ENCODE measurements at regions not wholly inside any gene's neighbourhood (a gene's known extent, or its start where the extent isn't known, plus 50 kb on each side); places are given as distances from the start of the nearest gene placed in this dataset.
"Not testable (repeated sequence)": the region's sequence is repeated elsewhere in the genome, so short reads cannot be mapped to it uniquely, and the experiment has no call there.

GRCh38 chr3:18194431-18194830 lies 230.7 kb downstream of the SATB1 start:
- Histone ChIP-seq H3K9me3 (peaks cover 11% of the 10 kb centered on the region), H3K27me3 (no peaks in the 10 kb centered on the region), H3K4me1 (no peaks in the 10 kb centered on the region), H3K36me3 (no peaks in the 10 kb centered on the region), H3K4me3 (no peak overlapping the region), H3K27ac (no peak overlapping the region)
- DNase-seq (ENCODE audit: low spot score in 2 of 2), result no peak
- 72% methylated on average over 4 of the region's 4 CpGs for WGBS
- no peak for TF ChIP-seq POLR2A (IDR thresholded peaks at IDR 0.05)
- no peak for TF ChIP-seq CTCF (IDR thresholded peaks at IDR 0.05)
- no peak for TF ChIP-seq POLR2AphosphoS5 (IDR thresholded peaks at IDR 0.05)
- TF ChIP-seq EP300 (IDR thresholded peaks at IDR 0.05), result no peak

GRCh38 chr3:18190646-18191045 lies 234.5 kb downstream of the SATB1 start:
- DNase-seq (ENCODE audit: low spot score in 2 of 2), result no peak
- Histone ChIP-seq H3K4me1 (no peaks in the 10 kb centered on the region), H3K27me3 (no peaks in the 10 kb centered on the region), H3K36me3 (no peaks in the 10 kb centered on the region), H3K27ac (no peak overlapping the region), H3K9me3 (no peaks in the 10 kb centered on the region), H3K4me3 (no peak overlapping the region)
- TF ChIP-seq EP300 (IDR thresholded peaks at IDR 0.05) (no peak), CTCF (IDR thresholded peaks at IDR 0.05) (no peak), POLR2A (IDR thresholded peaks at IDR 0.05) (no peak), POLR2AphosphoS5 (IDR thresholded peaks at IDR 0.05) (no peak)

GRCh38 chr3:18189282-18190050 lies 235.7 kb downstream of the SATB1 start:
- TF ChIP-seq EP300 (IDR thresholded peaks at IDR 0.05), result no peak
- no peak for TF ChIP-seq POLR2A (IDR thresholded peaks at IDR 0.05)
- no peak for TF ChIP-seq POLR2AphosphoS5 (IDR thresholded peaks at IDR 0.05)
- no peak for TF ChIP-seq CTCF (IDR thresholded peaks at IDR 0.05)
- 57% methylated on average over 9 of the region's 9 CpGs for WGBS
- no peaks in the 10 kb centered on the region for H3K36me3 ChIP-seq
- DNase-seq (ENCODE audit: low spot score in 2 of 2), result no peak
- H3K27ac ChIP-seq, result no peak overlapping the region
- H3K4me3 ChIP-seq, result no peak overlapping the region
- no peaks in the 10 kb centered on the region for H3K9me3 ChIP-seq
- H3K27me3 ChIP-seq, result no peaks in the 10 kb centered on the region
- H3K4me1 ChIP-seq, result no peaks in the 10 kb centered on the region

GRCh38 chr3:18188491-18188890 lies 236.6 kb downstream of the SATB1 start:
- Histone ChIP-seq H3K4me1 (no peaks in the 10 kb centered on the region), H3K4me3 (no peak overlapping the region), H3K9me3 (no peaks in the 10 kb centered on the region), H3K27ac (no peak overlapping the region), H3K27me3 (no peaks in the 10 kb centered on the region), H3K36me3 (no peaks in the 10 kb centered on the region)
- no peak for DNase-seq (ENCODE audit: low spot score in 2 of 2)
- no peak for TF ChIP-seq CTCF (IDR thresholded peaks at IDR 0.05)
- TF ChIP-seq POLR2A (IDR thresholded peaks at IDR 0.05), result no peak
- no peak for TF ChIP-seq POLR2AphosphoS5 (IDR thresholded peaks at IDR 0.05)
- no peak for TF ChIP-seq EP300 (IDR thresholded peaks at IDR 0.05)
- 85% methylated on average over 3 of the region's 3 CpGs for WGBS

- no peak for DNase-seq (ENCODE audit: low spot score in 2 of 2)
- no peaks in the 10 kb centered on the region for H3K36me3 ChIP-seq
- no peak overlapping the region for H3K4me3 ChIP-seq
- H3K4me1 ChIP-seq, result no peaks in the 10 kb centered on the region
- no peak overlapping the region for H3K27ac ChIP-seq
- no peaks in the 10 kb centered on the region for H3K27me3 ChIP-seq
- H3K9me3 ChIP-seq, result no peaks in the 10 kb centered on the region
- WGBS, result 92% methylated on average over 1 of the region's 1 CpG
- TF ChIP-seq POLR2AphosphoS5 (IDR thresholded peaks at IDR 0.05) (no peak), EP300 (IDR thresholded peaks at IDR 0.05) (no peak), POLR2A (IDR thresholded peaks at IDR 0.05) (no peak), CTCF (IDR thresholded peaks at IDR 0.05) (no peak)
These were observed 239.5 kb downstream of the SATB1 start for GRCh38 chr3:18185624-18186023.

GRCh38 chr3:18182923-18183322 lies 242.2 kb downstream of the SATB1 start:
- H3K27ac ChIP-seq; H3K36me3 ChIP-seq; H3K4me1 ChIP-seq; DNase-seq (ENCODE audit: low spot score in 2 of 2); H3K27me3 ChIP-seq; H3K4me3 ChIP-seq; H3K9me3 ChIP-seq: not testable (repeated sequence)
- WGBS, result 62% methylated on average over 1 of the region's 1 CpG

Measured in suprapubic skin (tissue), 4 donors.